GM06990 (cell line): ENCODE measurements at regions not wholly inside any gene's neighbourhood (a gene's known extent, or its start where the extent isn't known, plus 50 kb on each side); places are given as distances from the start of the nearest gene placed in this dataset.

ENCODE experiments used
- DNase-seq: peaks from one replicate; pipeline ENCODE4 v3.0.0-alpha.2; 2011; ENCODE audit not compliant: insufficient read length; ENCODE audit errors: extremely low read depth
- H3K27me3 ChIP-seq: replicated peaks from 2 replicates; pipeline ENCODE4 v1.6.0; 2011; ENCODE audit warnings: low read length; ENCODE audit not compliant: control insufficient read depth, insufficient read depth
- H3K36me3 ChIP-seq: 2 replicates; pipeline ENCODE4 v1.5.1; 2011; ENCODE audit warnings: low read length; ENCODE audit not compliant: control insufficient read depth, insufficient read depth
- H3K4me3 ChIP-seq: replicated peaks from 2 replicates; pipeline ENCODE4 v1.5.1; 2011; ENCODE audit warnings: low read depth, mild to moderate bottlenecking, control low read depth, low read length
- TF ChIP-seq, protein P1 (sequence below): IDR thresholded peaks from 2 replicates; pipeline ENCODE4 v1.5.1; 2011; ENCODE audit warnings: low read length, control low read depth, mild to moderate bottlenecking, inconsistent platforms; ENCODE audit not compliant: insufficient read depth, poor library complexity, severe bottlenecking

DNA sequence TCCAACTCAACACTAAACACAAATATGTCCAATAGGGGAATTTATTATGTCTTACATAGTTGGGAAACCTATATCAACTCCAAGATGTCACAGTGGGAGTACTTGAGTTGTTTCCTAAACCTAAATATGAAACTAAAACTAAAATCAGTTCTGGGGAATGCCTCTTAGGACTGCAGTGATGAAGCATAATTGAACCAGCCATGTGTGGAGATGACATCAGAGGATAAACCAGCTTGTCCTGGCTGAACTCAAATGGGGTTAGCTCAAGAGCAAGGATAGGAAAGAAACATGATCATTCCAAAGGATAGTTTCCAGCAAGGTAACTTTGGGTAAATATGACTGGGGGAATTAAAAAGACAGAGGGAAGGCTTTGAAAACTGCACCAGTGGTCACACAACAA, 88.9 kb upstream of the PLPPR1 start:
- TF ChIP-seq, protein P1, sequence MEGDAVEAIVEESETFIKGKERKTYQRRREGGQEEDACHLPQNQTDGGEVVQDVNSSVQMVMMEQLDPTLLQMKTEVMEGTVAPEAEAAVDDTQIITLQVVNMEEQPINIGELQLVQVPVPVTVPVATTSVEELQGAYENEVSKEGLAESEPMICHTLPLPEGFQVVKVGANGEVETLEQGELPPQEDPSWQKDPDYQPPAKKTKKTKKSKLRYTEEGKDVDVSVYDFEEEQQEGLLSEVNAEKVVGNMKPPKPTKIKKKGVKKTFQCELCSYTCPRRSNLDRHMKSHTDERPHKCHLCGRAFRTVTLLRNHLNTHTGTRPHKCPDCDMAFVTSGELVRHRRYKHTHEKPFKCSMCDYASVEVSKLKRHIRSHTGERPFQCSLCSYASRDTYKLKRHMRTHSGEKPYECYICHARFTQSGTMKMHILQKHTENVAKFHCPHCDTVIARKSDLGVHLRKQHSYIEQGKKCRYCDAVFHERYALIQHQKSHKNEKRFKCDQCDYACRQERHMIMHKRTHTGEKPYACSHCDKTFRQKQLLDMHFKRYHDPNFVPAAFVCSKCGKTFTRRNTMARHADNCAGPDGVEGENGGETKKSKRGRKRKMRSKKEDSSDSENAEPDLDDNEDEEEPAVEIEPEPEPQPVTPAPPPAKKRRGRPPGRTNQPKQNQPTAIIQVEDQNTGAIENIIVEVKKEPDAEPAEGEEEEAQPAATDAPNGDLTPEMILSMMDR: no peak
- no peaks in the 10 kb centered on the region for H3K36me3 ChIP-seq
- no peak for DNase-seq

DNA sequence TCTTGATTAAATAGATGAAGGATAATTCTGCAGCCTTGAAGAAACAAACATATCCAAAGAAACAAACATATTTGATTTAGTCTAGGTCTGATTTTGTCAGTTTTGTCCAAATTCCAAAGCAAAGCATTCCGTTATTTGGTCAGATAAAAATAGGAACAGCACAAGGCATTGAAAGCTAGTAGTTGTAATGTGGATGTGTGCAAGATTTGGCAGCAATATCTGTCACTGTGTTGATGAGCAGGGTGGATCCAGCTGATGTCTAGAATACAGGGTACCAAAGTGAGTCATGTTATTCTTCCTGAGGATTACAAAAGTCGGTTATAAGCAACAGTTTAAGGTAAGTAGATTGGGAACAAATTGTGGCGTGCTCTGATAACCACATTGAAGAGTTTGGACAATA, 69.3 kb upstream of the PLPPR1 start:
- H3K36me3 ChIP-seq: no peaks in the 10 kb centered on the region
- no peaks in the 10 kb centered on the region for H3K27me3 ChIP-seq
- DNase-seq: no peak
- TF ChIP-seq, protein P1: no peak
- no peak overlapping the region for H3K4me3 ChIP-seq

More for the DNA sequence above, 88.9 kb upstream of the PLPPR1 start:
- Histone ChIP-seq H3K27me3 (no peaks in the 10 kb centered on the region), H3K4me3 (no peak overlapping the region)
